ENCODE measurements at regions not wholly inside any gene's neighbourhood (a gene's known extent, or its start where the extent isn't known, plus 50 kb on each side); places are given as distances from the start of the nearest gene placed in this dataset.

- TF ChIP-seq, protein P1, sequence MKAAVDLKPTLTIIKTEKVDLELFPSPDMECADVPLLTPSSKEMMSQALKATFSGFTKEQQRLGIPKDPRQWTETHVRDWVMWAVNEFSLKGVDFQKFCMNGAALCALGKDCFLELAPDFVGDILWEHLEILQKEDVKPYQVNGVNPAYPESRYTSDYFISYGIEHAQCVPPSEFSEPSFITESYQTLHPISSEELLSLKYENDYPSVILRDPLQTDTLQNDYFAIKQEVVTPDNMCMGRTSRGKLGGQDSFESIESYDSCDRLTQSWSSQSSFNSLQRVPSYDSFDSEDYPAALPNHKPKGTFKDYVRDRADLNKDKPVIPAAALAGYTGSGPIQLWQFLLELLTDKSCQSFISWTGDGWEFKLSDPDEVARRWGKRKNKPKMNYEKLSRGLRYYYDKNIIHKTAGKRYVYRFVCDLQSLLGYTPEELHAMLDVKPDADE (IDR thresholded peaks at IDR 0.05) = no peak
- no peak for TF ChIP-seq EZH2phosphoT487 (IDR thresholded peaks at IDR 0.05; ENCODE audit: unreplicated experiment)
- no peak for TF ChIP-seq POLR2AphosphoS5 (IDR thresholded peaks at IDR 0.05; ENCODE audit: low read depth)
- no peak for TF ChIP-seq CTCF (conservative IDR thresholded peaks at IDR 0.05; ENCODE audit: low read depth in 2 of 2)
- TF ChIP-seq STAT1 (IDR thresholded peaks at IDR 0.05; ENCODE audit: unreplicated experiment) = no peak
- no peak for TF ChIP-seq ZNF331 (CRISPR knock-in tag; IDR thresholded peaks at IDR 0.05; ENCODE audit: low read depth)
- no peak for TF ChIP-seq REST (IDR thresholded peaks at IDR 0.05; ENCODE audit: unreplicated experiment)
These were observed 250.5 kb downstream of the TMEM47 start (continued) for GRCh38 chrX:34406580-34406979.

DNA sequence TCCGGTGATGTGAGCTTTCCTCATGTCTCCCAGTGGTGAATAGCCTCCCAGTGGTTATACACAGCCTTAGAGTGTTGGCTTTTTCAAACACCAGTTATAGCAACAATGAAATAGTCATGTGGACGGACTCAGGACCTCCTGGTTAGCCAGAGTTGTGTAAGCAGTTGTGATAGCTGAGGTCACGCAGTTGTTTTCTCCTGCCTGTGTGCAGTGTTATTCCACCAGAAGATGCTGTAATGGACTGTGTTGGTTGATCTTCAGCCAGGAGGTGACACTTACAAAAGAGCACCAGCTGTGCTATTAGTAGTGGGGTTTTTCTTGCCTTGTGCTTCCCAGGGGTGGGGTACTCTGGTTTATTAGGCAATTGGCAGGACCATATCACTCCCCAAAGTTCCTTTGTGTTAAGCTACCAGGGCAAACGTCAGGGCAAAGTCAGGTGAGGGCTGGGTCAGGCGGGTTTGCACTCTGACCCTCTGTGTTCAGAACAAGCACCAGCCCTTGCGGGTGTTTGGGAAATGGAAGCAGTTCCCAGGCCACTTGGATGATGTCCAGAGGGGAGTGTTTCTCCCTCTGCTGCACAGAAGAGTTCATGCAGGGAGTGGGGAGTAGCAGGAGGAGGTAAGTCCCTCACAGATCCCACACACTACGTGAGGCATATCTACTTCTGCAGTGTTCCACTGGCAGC is 252.6 kb downstream of the TMEM47 start:
- Mint-ChIP-seq H3K27me3 (ENCODE audit: insufficient read depth, low read depth, poor library complexity) (no peaks in the 10 kb centered on the region), H3K27ac (no peak overlapping the region), H3K4me1 (no peaks in the 10 kb centered on the region), H3K4me3 (no peak overlapping the region), H3K36me3 (ENCODE audit: low read depth) (no peaks in the 10 kb centered on the region), H3K9me3 (no peaks in the 10 kb centered on the region)
- Histone ChIP-seq H3K27me3 (ENCODE audit: insufficient read depth) (no peaks in the 10 kb centered on the region), H3K4me2 (no peak overlapping the region), H3K27ac (ENCODE audit: low read depth) (no peak overlapping the region), H3K9me2 (ENCODE audit: insufficient read depth) (no peaks in the 10 kb centered on the region), H2AFZ (no peak overlapping the region), H3K4me3 (no peak overlapping the region), H3F3A (replicated peaks; ENCODE audit: low read depth) (no peaks in the 10 kb centered on the region), H3K79me2 (replicated peaks; ENCODE audit: insufficient read depth) (no peaks in the 10 kb centered on the region), H4K20me1 (replicated peaks; ENCODE audit: insufficient read depth) (no peaks in the 10 kb centered on the region), H3K4me1 (ENCODE audit: insufficient read depth) (no peaks in the 10 kb centered on the region), H3K36me3 (ENCODE audit: insufficient read depth) (no peaks in the 10 kb centered on the region)
- DNase-seq (ENCODE audit: low spot score) (no peak), ATAC-seq (no peak)
- TF ChIP-seq JUNB (IDR thresholded peaks at IDR 0.05; ENCODE audit: unreplicated experiment) (no peak), NANOG (IDR thresholded peaks at IDR 0.05; ENCODE audit: borderline replicate concordance) (no peak), ZNF331 (CRISPR knock-in tag; IDR thresholded peaks at IDR 0.05; ENCODE audit: low read depth) (no peak), EZH2 (IDR thresholded peaks at IDR 0.05; ENCODE audit: low read depth, unreplicated experiment) (no peak), CREB1 (CRISPR knock-in tag; IDR thresholded peaks at IDR 0.05; ENCODE audit: low read depth) (no peak), REST (IDR thresholded peaks at IDR 0.05; ENCODE audit: unreplicated experiment) (no peak), POLR2AphosphoS5 (IDR thresholded peaks at IDR 0.05; ENCODE audit: low read depth) (no peak)

All from GM23338 (cell line).